Neural progenitor cell (in vitro differentiated cells): ENCODE measurements at regions not wholly inside any gene's neighbourhood (a gene's known extent, or its start where the extent isn't known, plus 50 kb on each side); places are given as distances from the start of the nearest gene placed in this dataset.

Experiments used
- EZH2 ChIP-seq: fragments of 200-600 bp; sonication (generic); IDR thresholded peaks from 2 replicates; pipeline ENCODE4 v1.6.1; 2017; ENCODE audit warnings: antibody characterized with exemption, mild to moderate bottlenecking, moderate library complexity
- TF ChIP-seq, protein P1 (sequence below): fragments of 200-600 bp; sonication (generic); IDR thresholded peaks from 2 replicates; pipeline ENCODE4 v1.5.1; 2017; ENCODE audit warnings: antibody characterized with exemption, mild to moderate bottlenecking

DNA sequence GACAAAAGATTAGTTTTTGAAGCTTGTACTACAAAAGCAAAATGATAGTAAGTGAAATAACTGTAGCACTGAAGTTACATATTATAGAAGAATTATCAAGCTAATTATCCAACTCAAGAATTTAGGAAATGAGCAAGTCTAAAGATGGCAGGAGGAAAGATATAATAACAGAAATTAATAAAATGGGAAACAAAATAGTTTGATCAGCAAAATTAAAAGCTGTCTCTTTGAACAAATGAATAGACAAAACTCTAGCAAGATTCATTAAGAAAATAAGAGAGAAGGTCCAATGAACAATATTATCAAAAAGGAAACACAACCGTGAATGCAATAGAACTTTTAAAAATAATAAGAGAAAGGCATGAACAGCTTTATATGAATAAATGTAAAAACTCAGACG lies 224.3 kb upstream of the IRX5 start:
- TF ChIP-seq, protein P1, sequence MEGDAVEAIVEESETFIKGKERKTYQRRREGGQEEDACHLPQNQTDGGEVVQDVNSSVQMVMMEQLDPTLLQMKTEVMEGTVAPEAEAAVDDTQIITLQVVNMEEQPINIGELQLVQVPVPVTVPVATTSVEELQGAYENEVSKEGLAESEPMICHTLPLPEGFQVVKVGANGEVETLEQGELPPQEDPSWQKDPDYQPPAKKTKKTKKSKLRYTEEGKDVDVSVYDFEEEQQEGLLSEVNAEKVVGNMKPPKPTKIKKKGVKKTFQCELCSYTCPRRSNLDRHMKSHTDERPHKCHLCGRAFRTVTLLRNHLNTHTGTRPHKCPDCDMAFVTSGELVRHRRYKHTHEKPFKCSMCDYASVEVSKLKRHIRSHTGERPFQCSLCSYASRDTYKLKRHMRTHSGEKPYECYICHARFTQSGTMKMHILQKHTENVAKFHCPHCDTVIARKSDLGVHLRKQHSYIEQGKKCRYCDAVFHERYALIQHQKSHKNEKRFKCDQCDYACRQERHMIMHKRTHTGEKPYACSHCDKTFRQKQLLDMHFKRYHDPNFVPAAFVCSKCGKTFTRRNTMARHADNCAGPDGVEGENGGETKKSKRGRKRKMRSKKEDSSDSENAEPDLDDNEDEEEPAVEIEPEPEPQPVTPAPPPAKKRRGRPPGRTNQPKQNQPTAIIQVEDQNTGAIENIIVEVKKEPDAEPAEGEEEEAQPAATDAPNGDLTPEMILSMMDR = no peak
- TF ChIP-seq EZH2 = no peak
